ENCODE measurements at regions not wholly inside any gene's neighbourhood (a gene's known extent, or its start where the extent isn't known, plus 50 kb on each side); places are given as distances from the start of the nearest gene placed in this dataset.

DNA sequence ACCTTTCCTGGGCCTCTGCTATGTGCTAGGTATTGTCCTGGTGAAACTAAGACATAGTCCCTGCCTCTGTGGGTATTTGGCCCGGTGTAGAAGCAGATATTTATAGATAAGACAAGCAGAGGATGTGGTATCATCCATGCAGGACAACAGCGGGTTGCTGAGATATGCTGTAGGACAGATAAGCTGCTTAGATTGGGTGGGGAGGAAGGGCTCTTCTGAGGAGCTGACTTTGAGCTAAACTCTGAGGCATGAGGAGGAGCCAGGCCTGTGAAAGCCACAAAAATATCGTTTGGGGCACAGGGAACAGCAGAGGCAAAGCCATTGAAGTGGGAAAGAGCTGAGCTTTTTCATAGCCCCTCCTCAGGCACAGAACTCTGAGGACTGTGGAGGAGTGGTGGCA, 492.5 kb upstream of the CFAP20DC start:
- Mint-ChIP-seq H3K36me3 (ENCODE audit: unreplicated experiment) (no peaks in the 10 kb centered on the region), H3K27me3 (ENCODE audit: unreplicated experiment) (no peaks in the 10 kb centered on the region), H3K9me3 (ENCODE audit: unreplicated experiment) (no peaks in the 10 kb centered on the region), H3K4me3 (ENCODE audit: unreplicated experiment) (no peak overlapping the region), H3K27ac (ENCODE audit: unreplicated experiment) (no peak overlapping the region), H3K4me1 (ENCODE audit: unreplicated experiment) (peaks cover 40% of the 10 kb centered on the region)
- DNase-seq (ENCODE audit: extremely low spot score, unreplicated experiment), result no peak
- TF ChIP-seq, protein P1, sequence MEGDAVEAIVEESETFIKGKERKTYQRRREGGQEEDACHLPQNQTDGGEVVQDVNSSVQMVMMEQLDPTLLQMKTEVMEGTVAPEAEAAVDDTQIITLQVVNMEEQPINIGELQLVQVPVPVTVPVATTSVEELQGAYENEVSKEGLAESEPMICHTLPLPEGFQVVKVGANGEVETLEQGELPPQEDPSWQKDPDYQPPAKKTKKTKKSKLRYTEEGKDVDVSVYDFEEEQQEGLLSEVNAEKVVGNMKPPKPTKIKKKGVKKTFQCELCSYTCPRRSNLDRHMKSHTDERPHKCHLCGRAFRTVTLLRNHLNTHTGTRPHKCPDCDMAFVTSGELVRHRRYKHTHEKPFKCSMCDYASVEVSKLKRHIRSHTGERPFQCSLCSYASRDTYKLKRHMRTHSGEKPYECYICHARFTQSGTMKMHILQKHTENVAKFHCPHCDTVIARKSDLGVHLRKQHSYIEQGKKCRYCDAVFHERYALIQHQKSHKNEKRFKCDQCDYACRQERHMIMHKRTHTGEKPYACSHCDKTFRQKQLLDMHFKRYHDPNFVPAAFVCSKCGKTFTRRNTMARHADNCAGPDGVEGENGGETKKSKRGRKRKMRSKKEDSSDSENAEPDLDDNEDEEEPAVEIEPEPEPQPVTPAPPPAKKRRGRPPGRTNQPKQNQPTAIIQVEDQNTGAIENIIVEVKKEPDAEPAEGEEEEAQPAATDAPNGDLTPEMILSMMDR (IDR thresholded peaks at IDR 0.05), result no peak

DNA sequence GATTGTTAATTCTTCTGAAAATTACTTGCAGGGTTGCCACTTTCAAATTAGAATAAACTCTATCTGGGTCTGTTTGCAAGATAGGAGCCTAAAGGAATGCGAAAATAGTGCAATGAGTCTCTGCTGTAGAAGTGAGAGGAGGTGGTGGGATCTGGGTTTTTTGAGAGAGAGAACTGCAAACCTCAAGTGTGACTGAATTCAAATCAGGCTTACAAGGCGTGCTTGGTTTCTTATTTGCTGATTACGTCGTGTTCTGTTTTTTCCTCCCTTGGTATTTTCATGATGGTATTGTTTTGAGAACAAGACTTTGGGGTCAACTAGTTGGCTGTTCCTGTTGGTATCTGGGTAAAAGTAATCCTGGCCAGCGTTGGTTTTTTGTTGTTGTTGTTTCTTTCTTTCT, 490.9 kb upstream of the CFAP20DC start:
- DNase-seq (ENCODE audit: extremely low spot score, unreplicated experiment), result no peak
- H3K4me3 Mint-ChIP-seq (ENCODE audit: unreplicated experiment), result peak overlapping the region; percentile 56
- TF ChIP-seq, protein P1 (IDR thresholded peaks at IDR 0.05), result no peak
- H3K4me1 Mint-ChIP-seq (ENCODE audit: unreplicated experiment), result peaks cover 50% of the 10 kb centered on the region
- no peaks in the 10 kb centered on the region for H3K9me3 Mint-ChIP-seq (ENCODE audit: unreplicated experiment)
- H3K27ac Mint-ChIP-seq (ENCODE audit: unreplicated experiment), result peak overlapping the region; percentile 87
- H3K36me3 Mint-ChIP-seq (ENCODE audit: unreplicated experiment), result no peaks in the 10 kb centered on the region
- H3K27me3 Mint-ChIP-seq (ENCODE audit: unreplicated experiment), result no peaks in the 10 kb centered on the region

DNA sequence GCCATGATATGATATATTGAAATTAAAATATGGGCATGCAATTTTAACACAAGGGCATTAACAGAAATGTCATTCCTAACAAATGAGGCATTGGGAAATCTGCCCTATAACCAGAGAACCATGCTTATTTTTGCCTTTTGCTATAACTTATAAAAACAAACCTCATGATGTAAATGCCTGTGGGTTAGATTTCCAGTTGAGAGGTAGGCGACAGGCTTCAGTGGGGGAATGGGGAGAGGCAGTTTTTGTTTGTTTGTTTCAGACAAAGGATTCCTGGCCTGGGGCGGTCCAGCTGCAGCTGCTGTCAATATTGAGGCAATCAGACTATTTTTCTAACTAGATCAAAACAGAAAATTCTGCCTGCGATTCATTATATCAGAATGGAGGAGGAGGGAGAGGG, 490.4 kb upstream of the CFAP20DC start:
- Mint-ChIP-seq H3K27me3 (ENCODE audit: unreplicated experiment) (no peaks in the 10 kb centered on the region), H3K9me3 (ENCODE audit: unreplicated experiment) (no peaks in the 10 kb centered on the region), H3K4me3 (ENCODE audit: unreplicated experiment) (peak overlapping the region; percentile 56), H3K36me3 (ENCODE audit: unreplicated experiment) (no peaks in the 10 kb centered on the region), H3K4me1 (ENCODE audit: unreplicated experiment) (peaks cover 55% of the 10 kb centered on the region), H3K27ac (ENCODE audit: unreplicated experiment) (peak overlapping the region; percentile 87)
- no peak for DNase-seq (ENCODE audit: extremely low spot score, unreplicated experiment)
- TF ChIP-seq, protein P1 (IDR thresholded peaks at IDR 0.05), result no peak

DNA sequence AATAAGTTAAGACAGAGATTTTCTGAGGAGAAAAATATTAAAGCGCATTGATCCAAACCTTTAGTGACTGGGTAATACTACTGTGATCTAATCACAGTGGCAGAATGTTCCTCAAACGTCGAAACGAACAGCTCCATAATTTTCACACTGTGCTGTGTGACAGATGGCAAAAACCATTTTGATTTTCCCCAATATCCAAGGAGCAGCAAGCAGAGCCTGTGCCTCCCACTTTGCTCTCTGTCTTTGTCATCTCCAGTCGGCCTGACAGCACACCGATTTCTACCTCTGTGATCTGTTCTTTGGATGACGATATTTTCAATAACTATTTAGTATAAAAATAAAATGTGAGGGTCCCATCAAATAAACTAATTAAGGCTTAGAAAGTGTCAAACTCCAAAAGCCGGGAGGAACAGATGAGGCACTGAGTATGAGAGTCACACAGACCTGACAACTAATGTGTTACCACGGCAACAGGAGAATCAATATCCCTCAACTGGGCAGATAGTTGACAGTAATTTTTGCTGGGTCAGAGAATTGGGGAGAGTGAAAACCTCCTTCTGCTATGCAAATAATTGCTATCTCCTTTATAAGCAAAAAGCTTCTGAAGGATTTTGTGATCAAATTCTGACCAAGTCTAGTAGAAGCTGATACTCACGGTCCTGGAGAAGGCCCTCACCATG, 489.1 kb upstream of the CFAP20DC start:
- Mint-ChIP-seq H3K36me3 (ENCODE audit: unreplicated experiment) (no peaks in the 10 kb centered on the region), H3K4me1 (ENCODE audit: unreplicated experiment) (peaks cover 54% of the 10 kb centered on the region), H3K9me3 (ENCODE audit: unreplicated experiment) (no peaks in the 10 kb centered on the region), H3K27ac (ENCODE audit: unreplicated experiment) (peak overlapping the region; percentile 87), H3K27me3 (ENCODE audit: unreplicated experiment) (no peaks in the 10 kb centered on the region), H3K4me3 (ENCODE audit: unreplicated experiment) (no peak overlapping the region)
- TF ChIP-seq, protein P1 (IDR thresholded peaks at IDR 0.05), result no peak
- no peak for DNase-seq (ENCODE audit: extremely low spot score, unreplicated experiment)

DNA sequence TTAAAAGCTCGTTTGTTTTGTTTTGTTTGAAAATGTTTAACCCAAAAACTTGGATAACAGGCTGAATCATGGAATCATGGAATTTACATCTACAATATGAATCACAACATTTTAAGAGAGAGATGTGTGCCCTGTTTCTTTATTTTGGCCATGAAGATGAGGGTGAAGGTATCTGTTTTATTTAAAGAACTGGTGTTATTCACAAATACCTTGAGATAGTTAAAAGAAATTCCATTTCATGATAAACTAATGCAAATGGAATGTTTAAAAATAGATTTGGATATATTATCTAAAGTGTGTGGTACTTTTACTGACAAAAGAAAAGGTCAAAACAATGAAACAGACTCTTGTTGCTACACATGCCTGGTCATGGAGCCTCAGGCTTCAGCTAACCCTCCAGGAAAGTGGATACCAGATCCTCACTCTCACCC, 486.0 kb upstream of the CFAP20DC start:
- Mint-ChIP-seq H3K27me3 (ENCODE audit: unreplicated experiment) (no peaks in the 10 kb centered on the region), H3K27ac (ENCODE audit: unreplicated experiment) (peak overlapping the region; percentile 24), H3K4me3 (ENCODE audit: unreplicated experiment) (no peak overlapping the region), H3K4me1 (ENCODE audit: unreplicated experiment) (peaks cover 46% of the 10 kb centered on the region), H3K9me3 (ENCODE audit: unreplicated experiment) (no peaks in the 10 kb centered on the region), H3K36me3 (ENCODE audit: unreplicated experiment) (no peaks in the 10 kb centered on the region)
- DNase-seq (ENCODE audit: extremely low spot score, unreplicated experiment), result no peak
- TF ChIP-seq, protein P1 (IDR thresholded peaks at IDR 0.05), result no peak

Measured in osteocyte (in vitro differentiated cells).